Activated CD4-positive, alpha-beta T cell treated with anti-CD3 and anti-CD28 coated beads for 36 hours (primary cell): ENCODE measurements at regions not wholly inside any gene's neighbourhood (a gene's known extent, or its start where the extent isn't known, plus 50 kb on each side); places are given as distances from the start of the nearest gene placed in this dataset.
"Not testable (repeated sequence)": the region's sequence is repeated elsewhere in the genome, so short reads cannot be mapped to it uniquely, and the experiment has no call there.

Experiments used
- ATAC-seq: fragments of 200-7000 bp; cut with Tn5 transposase; one replicate; pipeline ENCODE4 v1.10.0; 2021; ENCODE audit warnings: mild to moderate bottlenecking, moderate library complexity
- CTCF ChIA-PET: fragments of 350-600 bp; sonication (Branson Sonifier 250); formaldehyde crosslinking; loops from one replicate; lab custom pipeline; 2021; ENCODE audit warnings: antibody characterized with exemption; lab: Charles Lee
- POLR2A ChIA-PET: fragments of 350-600 bp; sonication (Branson Sonifier 250); formaldehyde crosslinking; loops from one replicate; lab custom pipeline; 2021; ENCODE audit warnings: antibody characterized with exemption, inconsistent platforms; lab: Charles Lee
- DNase-seq: peaks from one replicate; pipeline ENCODE4 v3.0.0-alpha.2; 2020
- H3K27ac Mint-ChIP-seq: one replicate; pipeline ENCODE4 v1.8.0; 2021; ENCODE audit warnings: mixed read lengths
- H3K27me3 Mint-ChIP-seq: one replicate; pipeline ENCODE4 v1.8.0; 2021; ENCODE audit warnings: mixed read lengths
- H3K36me3 Mint-ChIP-seq: one replicate; pipeline ENCODE4 v1.8.0; 2021; ENCODE audit warnings: low read depth, mixed read lengths
- H3K4me1 Mint-ChIP-seq: one replicate; pipeline ENCODE4 v1.8.0; 2021; ENCODE audit warnings: mixed read lengths
- H3K4me3 Mint-ChIP-seq: one replicate; pipeline ENCODE4 v1.8.0; 2021; ENCODE audit warnings: mild to moderate bottlenecking, moderate library complexity, mixed read lengths
- H3K9me3 Mint-ChIP-seq: one replicate; pipeline ENCODE4 v1.8.0; 2021; ENCODE audit warnings: low read depth, mixed read lengths
- intact Hi-C, 2 experiments: fragments of 100-400 bp; cut with DNase I in 1 of 2; cut with micrococcal nuclease in 1 of 2; formaldehyde crosslinking; loops; one replicate each; pipeline versions ENCODE4 v1.14.2 to v1.15.1; 2022 to 2024; cut with DNase I, micrococcal nuclease

- Mint-ChIP-seq H3K4me1 (no peaks in the 10 kb centered on the region), H3K27ac (no peak overlapping the region), H3K4me3 (no peak overlapping the region), H3K27me3 (no peaks in the 10 kb centered on the region), H3K36me3 (no peaks in the 10 kb centered on the region), H3K9me3 (peaks cover 9% of the 10 kb centered on the region)
- intact Hi-C loops: no loop called here
- POLR2A ChIA-PET: no interaction called here
- CTCF ChIA-PET: no interaction called here
- no peak for ATAC-seq
- DNase-seq: no peak
These were observed 632.0 kb downstream of the HTR1B start for GRCh38 chr6:76831299-76831698.

DNA sequence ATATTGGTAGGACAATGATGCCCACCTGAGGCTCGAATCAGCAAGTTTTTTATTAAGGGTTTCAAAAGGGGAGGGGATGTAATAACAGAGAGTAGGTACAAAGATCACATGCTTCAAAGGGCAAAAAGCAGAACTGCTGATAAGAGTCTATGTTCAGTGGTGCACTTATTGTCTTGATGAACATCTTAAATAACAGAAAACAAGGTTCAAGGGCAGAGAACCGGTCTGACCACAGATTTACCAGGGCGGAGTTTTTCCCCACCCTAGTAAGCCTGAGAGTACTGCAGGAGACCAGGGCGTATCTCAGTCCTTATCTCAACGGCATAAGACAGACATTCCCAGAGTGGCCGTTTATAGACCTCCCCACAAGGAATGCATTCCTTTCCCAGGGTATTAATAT, 639.7 kb downstream of the HTR1B start:
- H3K27ac Mint-ChIP-seq, H3K4me1 Mint-ChIP-seq, intact Hi-C loops, ATAC-seq, H3K36me3 Mint-ChIP-seq, H3K4me3 Mint-ChIP-seq, H3K27me3 Mint-ChIP-seq, DNase-seq, POLR2A ChIA-PET: not testable (repeated sequence)
- H3K9me3 Mint-ChIP-seq: peaks cover 12% of the 10 kb centered on the region
- CTCF ChIA-PET: interaction anchor here (1.7 kb wide), 1 partner anchor 8 kb away, joined by 4 read pairs; no protein-coding TSS in a partner anchor

- Mint-ChIP-seq H3K36me3 (no peaks in the 10 kb centered on the region), H3K4me3 (no peak overlapping the region), H3K9me3 (peaks cover 6% of the 10 kb centered on the region), H3K27me3 (no peaks in the 10 kb centered on the region), H3K27ac (no peak overlapping the region), H3K4me1 (no peaks in the 10 kb centered on the region)
- intact Hi-C loops: no loop called here
- DNase-seq (no peak), ATAC-seq (no peak)
- ChIA-PET POLR2A (no interaction called here), CTCF (no interaction called here)
These were observed 644.8 kb downstream of the HTR1B start for GRCh38 chr6:76818451-76818850.

GRCh38 chr6:76817429-76817828, 645.9 kb downstream of the HTR1B start:
- no peak overlapping the region for H3K4me3 Mint-ChIP-seq
- H3K27me3 Mint-ChIP-seq: no peaks in the 10 kb centered on the region
- intact Hi-C loops: no loop called here
- no peak for DNase-seq
- H3K4me1 Mint-ChIP-seq: no peaks in the 10 kb centered on the region
- no peak overlapping the region for H3K27ac Mint-ChIP-seq
- POLR2A ChIA-PET: no interaction called here
- CTCF ChIA-PET: no interaction called here
- ATAC-seq: no peak
- no peaks in the 10 kb centered on the region for H3K36me3 Mint-ChIP-seq
- H3K9me3 Mint-ChIP-seq: peaks cover 6% of the 10 kb centered on the region

GRCh38 chr6:76814496-76815458, 648.5 kb downstream of the HTR1B start:
- Mint-ChIP-seq H3K4me3 (no peak overlapping the region), H3K9me3 (peaks cover 8% of the 10 kb centered on the region), H3K4me1 (no peaks in the 10 kb centered on the region), H3K36me3 (no peaks in the 10 kb centered on the region), H3K27ac (no peak overlapping the region), H3K27me3 (no peaks in the 10 kb centered on the region)
- ChIA-PET POLR2A (no interaction called here), CTCF (interaction anchor here (1.0 kb wide), 1 partner anchor 9 kb away, joined by 4 read pairs; no protein-coding TSS in a partner anchor)
- intact Hi-C loops: no loop called here
- ATAC-seq: no peak
- no peak for DNase-seq

- CTCF ChIA-PET: no interaction called here
- Mint-ChIP-seq H3K4me3 (no peak overlapping the region), H3K4me1 (no peaks in the 10 kb centered on the region), H3K9me3 (peaks cover 8% of the 10 kb centered on the region), H3K36me3 (no peaks in the 10 kb centered on the region), H3K27ac (no peak overlapping the region), H3K27me3 (no peaks in the 10 kb centered on the region)
- DNase-seq (no peak), ATAC-seq (no peak)
- intact Hi-C loops: no loop called here
- POLR2A ChIA-PET: no interaction called here
These were observed 653.0 kb downstream of the HTR1B start for GRCh38 chr6:76810286-76810685.

DNA sequence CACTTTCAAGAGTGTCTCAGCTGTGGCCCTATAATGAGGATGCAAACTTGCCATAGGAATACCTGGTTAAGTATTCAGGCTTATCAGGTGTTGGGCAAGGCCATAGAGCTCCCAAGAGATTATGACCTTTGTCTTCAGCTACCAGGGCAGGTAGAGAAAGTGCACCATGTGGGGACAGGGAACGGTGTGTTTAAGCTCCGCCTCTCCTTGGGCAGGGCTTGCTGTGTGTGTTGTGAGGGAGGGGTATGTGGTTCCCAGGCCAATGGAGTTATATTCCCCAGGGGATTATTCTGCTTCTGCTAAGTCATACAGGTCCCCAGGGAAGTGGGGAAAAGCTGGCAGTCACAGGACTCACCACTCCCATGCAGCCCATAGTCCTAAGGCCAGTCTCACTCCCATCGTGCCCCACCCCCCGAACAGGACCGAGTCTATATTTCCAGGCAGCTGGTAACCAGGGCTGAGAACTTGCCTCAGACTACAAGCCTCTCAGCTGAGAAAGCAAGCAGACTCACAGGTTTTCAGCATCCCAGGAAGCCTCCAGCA, 660.2 kb downstream of the HTR1B start:
- H3K4me3 Mint-ChIP-seq: no peak overlapping the region
- H3K36me3 Mint-ChIP-seq: no peaks in the 10 kb centered on the region
- ChIA-PET POLR2A (no interaction called here), CTCF (no interaction called here)
- no peak overlapping the region for H3K27ac Mint-ChIP-seq
- no peaks in the 10 kb centered on the region for H3K27me3 Mint-ChIP-seq
- H3K4me1 Mint-ChIP-seq: no peaks in the 10 kb centered on the region
- intact Hi-C loops: no loop called here
- DNase-seq (no peak), ATAC-seq (no peak)
- H3K9me3 Mint-ChIP-seq: peaks cover 5% of the 10 kb centered on the region

DNA sequence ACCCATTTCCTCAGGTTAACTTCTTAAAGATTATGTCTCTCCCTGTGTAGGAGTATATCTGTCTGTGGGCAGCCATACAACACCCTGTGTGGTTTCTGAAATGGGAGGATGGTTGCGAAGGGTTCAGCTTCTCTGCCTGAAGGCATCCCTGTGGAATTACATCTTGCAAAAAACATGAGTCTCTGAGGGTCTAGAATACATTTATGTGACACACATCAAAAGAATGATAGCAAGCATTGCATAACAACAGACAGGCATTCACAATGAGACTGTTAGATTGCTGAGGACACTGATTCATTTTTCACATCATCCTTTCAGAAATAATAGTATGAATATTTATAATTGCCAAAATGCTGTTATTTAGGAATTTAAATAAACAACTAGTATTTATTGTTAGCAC, 670.9 kb downstream of the HTR1B start:
- intact Hi-C loops: no loop called here
- no peak for DNase-seq
- Mint-ChIP-seq H3K27ac (no peak overlapping the region), H3K27me3 (no peaks in the 10 kb centered on the region), H3K9me3 (peaks cover 6% of the 10 kb centered on the region), H3K4me3 (no peak overlapping the region), H3K36me3 (no peaks in the 10 kb centered on the region), H3K4me1 (no peaks in the 10 kb centered on the region)
- ATAC-seq: no peak
- ChIA-PET CTCF (no interaction called here), POLR2A (no interaction called here)

GRCh38 chr6:76790881-76791280, 672.4 kb downstream of the HTR1B start:
- DNase-seq (no peak), ATAC-seq (no peak)
- ChIA-PET CTCF (no interaction called here), POLR2A (no interaction called here)
- Mint-ChIP-seq H3K36me3 (no peaks in the 10 kb centered on the region), H3K4me3 (no peak overlapping the region), H3K4me1 (no peaks in the 10 kb centered on the region), H3K27me3 (no peaks in the 10 kb centered on the region), H3K9me3 (peaks cover 6% of the 10 kb centered on the region), H3K27ac (no peak overlapping the region)
- intact Hi-C loops: no loop called here

- H3K9me3 Mint-ChIP-seq: peaks cover 6% of the 10 kb centered on the region
- ChIA-PET POLR2A (no interaction called here), CTCF (no interaction called here)
- H3K27me3 Mint-ChIP-seq: no peaks in the 10 kb centered on the region
- no peaks in the 10 kb centered on the region for H3K36me3 Mint-ChIP-seq
- intact Hi-C loops: no loop called here
- ATAC-seq (no peak), DNase-seq (no peak)
- no peak overlapping the region for H3K27ac Mint-ChIP-seq
- no peaks in the 10 kb centered on the region for H3K4me1 Mint-ChIP-seq
- H3K4me3 Mint-ChIP-seq: no peak overlapping the region
These were observed 673.1 kb downstream of the HTR1B start for GRCh38 chr6:76790045-76790796.

DNA sequence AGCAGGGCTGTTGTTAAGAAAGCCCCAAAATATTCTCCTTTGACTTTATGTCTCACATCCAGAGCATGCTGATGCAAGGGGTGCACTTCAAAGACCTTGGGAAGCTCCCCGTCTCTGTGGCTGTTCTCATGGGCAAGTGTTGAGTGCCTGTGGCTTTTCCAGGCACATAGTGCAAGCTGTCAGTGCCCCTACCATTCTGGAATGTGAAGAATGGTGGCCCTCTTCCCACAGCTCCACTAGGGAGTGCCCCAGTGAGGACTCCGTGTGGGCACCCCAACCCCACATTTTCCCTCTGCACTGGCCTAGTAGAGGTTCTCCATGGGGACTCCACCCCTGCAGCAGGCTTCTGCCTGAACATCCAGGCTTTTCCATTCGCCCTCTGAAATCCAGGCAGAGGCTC, 673.7 kb downstream of the HTR1B start:
- no peaks in the 10 kb centered on the region for H3K4me1 Mint-ChIP-seq
- H3K36me3 Mint-ChIP-seq: no peaks in the 10 kb centered on the region
- H3K27me3 Mint-ChIP-seq: no peaks in the 10 kb centered on the region
- H3K9me3 Mint-ChIP-seq: peaks cover 7% of the 10 kb centered on the region
- no peak for DNase-seq
- ChIA-PET CTCF (no interaction called here), POLR2A (no interaction called here)
- no peak for ATAC-seq
- intact Hi-C loops: no loop called here
- no peak overlapping the region for H3K4me3 Mint-ChIP-seq
- H3K27ac Mint-ChIP-seq: no peak overlapping the region
